GM12892 (cell line): ENCODE measurements at regions not wholly inside any gene's neighbourhood (a gene's known extent, or its start where the extent isn't known, plus 50 kb on each side); places are given as distances from the start of the nearest gene placed in this dataset.

Source experiments
- DNase-seq: peaks from one replicate; pipeline ENCODE4 v3.0.0; 2011; ENCODE audit not compliant: insufficient read length
- FAIRE-seq: peaks from 2 replicates; lab custom pipeline; 2011; peaks lifted over from hg19 to GRCh38; lab: Jason Lieb, UNC
- POLR2A ChIP-seq: IDR thresholded peaks from 2 replicates; pipeline ENCODE4 v1.6.1; 2011; ENCODE audit warnings: low read depth, low read length, control low read depth
- POLR2AphosphoS5 ChIP-seq: IDR thresholded peaks from 2 replicates; pipeline ENCODE4 v1.6.1; 2011; ENCODE audit warnings: low read depth, low read length, control low read depth
- TAF1 ChIP-seq: IDR thresholded peaks from 2 replicates; pipeline ENCODE4 v1.6.1; 2011; ENCODE audit warnings: low read depth, mild to moderate bottlenecking, control low read depth, low read length, borderline replicate concordance

- TF ChIP-seq POLR2A (no peak), TAF1 (no peak), POLR2AphosphoS5 (no peak)
- FAIRE-seq (no peak), DNase-seq (no peak)
Observed at GRCh38 chr11:41878095-41878494, 418.6 kb upstream of the LRRC4C start.

- no peak for FAIRE-seq
- DNase-seq: no peak
- TF ChIP-seq TAF1 (no peak), POLR2A (no peak), POLR2AphosphoS5 (no peak)
Observed at GRCh38 chr11:41879214-41879613, 419.8 kb upstream of the LRRC4C start.

- no peak for FAIRE-seq
- DNase-seq: no peak
- TF ChIP-seq TAF1 (no peak), POLR2A (no peak), POLR2AphosphoS5 (no peak)
Observed at GRCh38 chr11:41895081-41895480, 435.6 kb upstream of the LRRC4C start.

GRCh38 chr11:41897991-41898390 is 438.5 kb upstream of the LRRC4C start:
- TF ChIP-seq POLR2AphosphoS5 (no peak), POLR2A (no peak)
- FAIRE-seq (no peak), DNase-seq (no peak)

GRCh38 chr11:41917900-41918299 is 458.4 kb upstream of the LRRC4C start:
- DNase-seq (no peak), FAIRE-seq (peak; percentile 30)
- TF ChIP-seq TAF1 (no peak), POLR2AphosphoS5 (no peak), POLR2A (no peak)

- DNase-seq (no peak), FAIRE-seq (peak; percentile 48)
- TF ChIP-seq TAF1: no peak
- no peak for TF ChIP-seq POLR2AphosphoS5
- no peak for TF ChIP-seq POLR2A
Observed at GRCh38 chr11:41920374-41920773, 460.9 kb upstream of the LRRC4C start.

- DNase-seq (no peak), FAIRE-seq (no peak)
- TF ChIP-seq TAF1 (no peak), POLR2A (no peak), POLR2AphosphoS5 (no peak)
Observed at GRCh38 chr11:41921746-41922390, 462.4 kb upstream of the LRRC4C start.

GRCh38 chr11:41926339-41926738 is 466.9 kb upstream of the LRRC4C start:
- FAIRE-seq: no peak
- no peak for DNase-seq
- TF ChIP-seq POLR2AphosphoS5: no peak
- TF ChIP-seq TAF1: no peak
- no peak for TF ChIP-seq POLR2A

GRCh38 chr11:41935241-41935640 is 475.8 kb upstream of the LRRC4C start:
- DNase-seq (no peak), FAIRE-seq (no peak)
- no peak for TF ChIP-seq TAF1
- no peak for TF ChIP-seq POLR2AphosphoS5
- no peak for TF ChIP-seq POLR2A

GRCh38 chr11:41935795-41936194 is 476.3 kb upstream of the LRRC4C start:
- DNase-seq (no peak), FAIRE-seq (no peak)
- TF ChIP-seq POLR2A: no peak
- TF ChIP-seq TAF1: no peak
- no peak for TF ChIP-seq POLR2AphosphoS5

- DNase-seq: no peak
- TF ChIP-seq TAF1: no peak
- TF ChIP-seq POLR2A: no peak
- no peak for TF ChIP-seq POLR2AphosphoS5
Observed at GRCh38 chr11:41943656-41944055, 484.2 kb upstream of the LRRC4C start.

GRCh38 chr11:41947392-41947791 is 487.9 kb upstream of the LRRC4C start:
- TF ChIP-seq TAF1 (no peak), POLR2AphosphoS5 (no peak), POLR2A (no peak)

More at GRCh38 chr11:41943656-41944055, 484.2 kb upstream of the LRRC4C start:
- no peak for FAIRE-seq

GRCh38 chr11:41950470-41951143 is 491.2 kb upstream of the LRRC4C start:
- TF ChIP-seq POLR2A: no peak
- no peak for TF ChIP-seq TAF1
- no peak for TF ChIP-seq POLR2AphosphoS5
- DNase-seq: no peak
- no peak for FAIRE-seq

More at GRCh38 chr11:41947392-41947791, 487.9 kb upstream of the LRRC4C start:
- FAIRE-seq: no peak
- no peak for DNase-seq
